ENCODE measurements at regions not wholly inside any gene's neighbourhood (a gene's known extent, or its start where the extent isn't known, plus 50 kb on each side); places are given as distances from the start of the nearest gene placed in this dataset.
"Not testable (repeated sequence)": the region's sequence is repeated elsewhere in the genome, so short reads cannot be mapped to it uniquely, and the experiment has no call there.

DNA sequence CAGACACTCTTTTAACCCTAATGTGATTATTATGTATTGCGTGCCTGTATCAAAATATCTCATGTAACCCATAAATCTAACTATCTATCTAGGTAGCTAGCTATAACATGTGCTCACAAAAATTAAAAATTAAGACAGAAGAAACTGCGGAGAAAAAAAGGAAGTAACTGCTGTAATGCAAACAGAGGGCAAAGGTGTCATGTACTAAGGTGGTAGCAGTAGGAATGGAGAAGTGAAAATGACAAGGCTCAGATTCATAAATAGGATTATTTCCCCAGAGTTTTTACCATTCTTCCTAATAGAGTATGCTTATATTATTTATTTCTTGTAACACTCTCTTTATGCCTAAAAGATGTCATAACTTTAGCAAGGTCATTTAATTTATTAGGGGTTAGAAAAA, 1527.5 kb upstream of the C9orf72 start:
- Histone ChIP-seq H3K9me3 (ENCODE audit: control insufficient read depth, insufficient read depth, low read depth, low read length) (no peaks in the 10 kb centered on the region), H3K27ac (ENCODE audit: extremely low read depth, low read depth, low read length) (no peak overlapping the region), H3K4me1 (ENCODE audit: control insufficient read depth, insufficient read depth, low read length) (no peaks in the 10 kb centered on the region), H3K4me3 (ENCODE audit: low read depth, low read length) (no peak overlapping the region), H3K36me3 (ENCODE audit: control insufficient read depth in 2 of 2, insufficient read depth in 1 of 2, low read length in 2 of 2) (no peaks in the 10 kb centered on the region)
- POLR2A ChIA-PET = no interaction called here
- CTCF ChIA-PET = no interaction called here
- no peak for TF ChIP-seq TCF7L2 (IDR thresholded peaks at IDR 0.05; ENCODE audit: borderline replicate concordance, low read depth, low read length)
- no peak for TF ChIP-seq ZNF157 (tag by site-specific recombination; IDR thresholded peaks at IDR 0.05)

DNA sequence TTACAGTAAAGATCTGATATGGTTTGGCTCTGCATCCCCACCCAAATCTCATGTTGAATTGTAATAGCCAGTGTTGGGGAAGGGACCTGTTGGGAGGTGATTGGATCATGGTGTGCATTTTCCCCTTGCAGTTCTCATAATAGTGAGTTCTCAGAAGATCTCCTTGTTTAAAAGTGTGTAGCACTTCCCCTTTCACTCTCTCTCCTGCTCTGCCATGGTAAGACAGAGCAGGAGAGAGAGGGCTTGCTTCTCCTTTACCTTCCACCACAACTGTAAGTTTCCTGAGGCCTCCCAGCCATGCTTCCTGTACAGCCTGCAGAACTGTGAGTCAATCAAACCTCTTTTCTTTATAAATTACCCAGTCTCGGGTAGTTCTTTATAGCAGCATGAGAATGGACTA, 1530.9 kb upstream of the C9orf72 start:
- H3K4me3 ChIP-seq (ENCODE audit: low read depth, low read length); CTCF ChIA-PET; H3K27ac ChIP-seq (ENCODE audit: extremely low read depth, low read depth, low read length); H3K36me3 ChIP-seq (ENCODE audit: control insufficient read depth in 2 of 2, insufficient read depth in 1 of 2, low read length in 2 of 2); POLR2A ChIA-PET; H3K9me3 ChIP-seq (ENCODE audit: control insufficient read depth, insufficient read depth, low read depth, low read length); H3K4me1 ChIP-seq (ENCODE audit: control insufficient read depth, insufficient read depth, low read length): not testable (repeated sequence)

DNA sequence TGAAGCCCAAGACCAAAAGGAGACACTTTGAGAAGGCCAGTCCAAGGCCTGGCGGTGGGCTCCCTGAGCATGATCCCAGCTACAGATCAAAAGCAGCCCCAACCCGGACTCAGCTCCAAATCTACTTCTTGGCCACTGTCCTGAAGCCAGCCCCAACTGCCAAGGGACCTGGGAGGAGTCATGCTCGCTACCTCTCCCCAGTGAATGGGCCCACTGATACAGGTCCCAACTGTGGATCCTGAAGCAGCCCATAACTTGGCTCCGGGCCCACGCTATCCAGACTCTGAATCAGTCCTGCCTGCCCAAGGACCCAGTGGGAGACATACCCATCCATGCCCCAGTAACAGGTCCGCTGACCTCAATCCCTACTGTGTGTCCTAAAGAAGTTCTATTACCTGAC, 1545.3 kb upstream of the C9orf72 start:
- TF ChIP-seq BCL11B (tag by site-specific recombination; IDR thresholded peaks at IDR 0.05; ENCODE audit: low read depth) = no peak
- no peak for TF ChIP-seq ZNF114 (tag by site-specific recombination; IDR thresholded peaks at IDR 0.05)
- TF ChIP-seq ZNF549 (tag by site-specific recombination; IDR thresholded peaks at IDR 0.05) = no peak
- no peak for TF ChIP-seq ZNF121 (tag by site-specific recombination; IDR thresholded peaks at IDR 0.05)
- TF ChIP-seq BCL11A (tag by site-specific recombination; IDR thresholded peaks at IDR 0.05; ENCODE audit: low read depth) = no peak
- TF ChIP-seq, protein P1, sequence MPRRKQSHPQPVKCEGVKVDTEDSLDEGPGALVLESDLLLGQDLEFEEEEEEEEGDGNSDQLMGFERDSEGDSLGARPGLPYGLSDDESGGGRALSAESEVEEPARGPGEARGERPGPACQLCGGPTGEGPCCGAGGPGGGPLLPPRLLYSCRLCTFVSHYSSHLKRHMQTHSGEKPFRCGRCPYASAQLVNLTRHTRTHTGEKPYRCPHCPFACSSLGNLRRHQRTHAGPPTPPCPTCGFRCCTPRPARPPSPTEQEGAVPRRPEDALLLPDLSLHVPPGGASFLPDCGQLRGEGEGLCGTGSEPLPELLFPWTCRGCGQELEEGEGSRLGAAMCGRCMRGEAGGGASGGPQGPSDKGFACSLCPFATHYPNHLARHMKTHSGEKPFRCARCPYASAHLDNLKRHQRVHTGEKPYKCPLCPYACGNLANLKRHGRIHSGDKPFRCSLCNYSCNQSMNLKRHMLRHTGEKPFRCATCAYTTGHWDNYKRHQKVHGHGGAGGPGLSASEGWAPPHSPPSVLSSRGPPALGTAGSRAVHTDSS (tag by site-specific recombination; IDR thresholded peaks at IDR 0.05) = no peak
- no peak for TF ChIP-seq ZNF211 (tag by site-specific recombination; IDR thresholded peaks at IDR 0.05; ENCODE audit: low read depth)
- no peak for TF ChIP-seq ZNF302 (tag by site-specific recombination; IDR thresholded peaks at IDR 0.05; ENCODE audit: low read depth)
- no peak for TF ChIP-seq ZNF501 (tag by site-specific recombination; IDR thresholded peaks at IDR 0.05)
- no peak for TF ChIP-seq IKZF3 (tag by site-specific recombination; IDR thresholded peaks at IDR 0.05)
- no peak for TF ChIP-seq ZBTB11 (tag by site-specific recombination; conservative IDR thresholded peaks at IDR 0.05; ENCODE audit: low read depth)
- no peak for TF ChIP-seq ZNF266 (tag by site-specific recombination; IDR thresholded peaks at IDR 0.05; ENCODE audit: low read depth)
- no peak for TF ChIP-seq ZNF335 (tag by site-specific recombination; conservative IDR thresholded peaks at IDR 0.05)
- no peak for TF ChIP-seq ZNF280D (tag by site-specific recombination; IDR thresholded peaks at IDR 0.05)
- no peak for TF ChIP-seq ZNF394 (tag by site-specific recombination; IDR thresholded peaks at IDR 0.05; ENCODE audit: borderline replicate concordance)
- TF ChIP-seq ZNF48 (tag by site-specific recombination; IDR thresholded peaks at IDR 0.05) = no peak
- TF ChIP-seq, protein P2, sequence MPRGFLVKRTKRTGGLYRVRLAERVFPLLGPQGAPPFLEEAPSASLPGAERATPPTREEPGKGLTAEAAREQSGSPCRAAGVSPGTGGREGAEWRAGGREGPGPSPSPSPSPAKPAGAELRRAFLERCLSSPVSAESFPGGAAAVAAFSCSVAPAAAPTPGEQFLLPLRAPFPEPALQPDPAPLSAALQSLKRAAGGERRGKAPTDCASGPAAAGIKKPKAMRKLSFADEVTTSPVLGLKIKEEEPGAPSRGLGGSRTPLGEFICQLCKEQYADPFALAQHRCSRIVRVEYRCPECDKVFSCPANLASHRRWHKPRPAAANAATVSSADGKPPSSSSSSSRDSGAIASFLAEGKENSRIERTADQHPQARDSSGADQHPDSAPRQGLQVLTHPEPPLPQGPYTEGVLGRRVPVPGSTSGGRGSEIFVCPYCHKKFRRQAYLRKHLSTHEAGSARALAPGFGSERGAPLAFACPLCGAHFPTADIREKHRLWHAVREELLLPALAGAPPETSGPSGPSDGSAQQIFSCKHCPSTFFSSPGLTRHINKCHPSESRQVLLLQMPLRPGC (tag by site-specific recombination; IDR thresholded peaks at IDR 0.05) = no peak
- no peak for TF ChIP-seq PRDM1 (tag by site-specific recombination; IDR thresholded peaks at IDR 0.05)
- no peak for TF ChIP-seq ZBTB6 (tag by site-specific recombination; IDR thresholded peaks at IDR 0.05)
- H3K9me3 ChIP-seq (ENCODE audit: control insufficient read depth, insufficient read depth, low read depth, low read length) = no peaks in the 10 kb centered on the region
- H3K4me3 ChIP-seq (ENCODE audit: low read depth, low read length) = no peak overlapping the region
- no peaks in the 10 kb centered on the region for H3K4me1 ChIP-seq (ENCODE audit: control insufficient read depth, insufficient read depth, low read length)
- POLR2A ChIA-PET = no interaction called here
- no peak overlapping the region for H3K27ac ChIP-seq (ENCODE audit: extremely low read depth, low read depth, low read length)
- CTCF ChIA-PET = no interaction called here
- no peaks in the 10 kb centered on the region for H3K36me3 ChIP-seq (ENCODE audit: control insufficient read depth in 2 of 2, insufficient read depth in 1 of 2, low read length in 2 of 2)

Measured in HEK293 (cell line).